Activated CD4-positive, CD25-positive, alpha-beta regulatory T cell treated with anti-CD3 and anti-CD28 coated beads, Interleukin-2, amount 50 U/mL, for 16 hours (primary cell): ENCODE measurements at regions not wholly inside any gene's neighbourhood (a gene's known extent, or its start where the extent isn't known, plus 50 kb on each side); places are given as distances from the start of the nearest gene placed in this dataset.

Experiments
- DNase-seq: peaks from one replicate; pipeline ENCODE4 v3.0.0-alpha.2; 2020; ENCODE audit warnings: low read depth, low spot score

DNA sequence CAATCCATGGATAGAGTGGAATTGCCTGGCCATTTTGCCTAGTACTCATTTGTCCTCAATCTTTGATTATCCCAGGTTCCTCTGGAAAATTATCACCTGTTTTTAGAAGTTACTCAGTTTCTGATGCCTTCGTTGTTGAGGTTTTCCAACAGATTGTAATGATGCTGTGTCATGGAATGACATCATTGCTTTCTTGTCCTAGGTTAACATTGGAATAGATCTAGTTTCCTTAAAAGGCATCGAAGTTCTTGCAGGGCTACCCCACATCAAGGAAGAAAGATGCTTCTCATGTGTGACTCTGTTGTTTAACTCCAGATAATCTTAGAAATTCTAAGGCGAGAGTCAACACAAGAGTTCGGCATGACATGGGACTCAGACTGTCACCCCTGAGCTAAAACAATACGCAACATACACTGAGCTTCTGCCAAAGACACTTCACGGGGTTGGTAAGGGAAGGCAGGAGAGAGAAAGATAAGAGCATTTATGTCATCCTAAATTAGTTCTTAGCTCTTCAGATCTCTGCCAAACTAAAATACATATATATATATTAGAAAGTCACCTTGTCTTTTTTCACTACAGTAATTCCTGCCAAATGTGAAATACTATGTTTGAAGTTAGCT is 293.2 kb upstream of the WWC1 start:
- DNase-seq: no peak

DNA sequence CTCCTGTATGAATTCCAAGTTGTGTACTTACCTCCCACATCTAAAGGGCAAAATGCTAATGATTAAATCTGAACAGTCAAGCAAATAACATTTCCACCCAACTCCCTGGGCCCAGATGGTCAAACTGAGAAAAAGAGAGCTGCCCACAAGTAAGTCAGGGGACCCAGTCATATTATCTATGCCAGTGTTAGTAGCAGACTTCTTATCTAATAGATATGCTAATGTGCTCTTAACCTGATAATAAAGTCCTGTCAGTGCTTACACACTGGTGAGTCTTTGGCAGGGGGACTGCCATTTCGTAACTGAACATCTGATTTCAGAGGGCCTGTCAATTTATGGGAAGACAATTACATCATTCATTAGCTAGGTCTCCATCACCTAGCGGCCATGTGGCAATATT is 292.3 kb upstream of the WWC1 start:
- DNase-seq: no peak

DNA sequence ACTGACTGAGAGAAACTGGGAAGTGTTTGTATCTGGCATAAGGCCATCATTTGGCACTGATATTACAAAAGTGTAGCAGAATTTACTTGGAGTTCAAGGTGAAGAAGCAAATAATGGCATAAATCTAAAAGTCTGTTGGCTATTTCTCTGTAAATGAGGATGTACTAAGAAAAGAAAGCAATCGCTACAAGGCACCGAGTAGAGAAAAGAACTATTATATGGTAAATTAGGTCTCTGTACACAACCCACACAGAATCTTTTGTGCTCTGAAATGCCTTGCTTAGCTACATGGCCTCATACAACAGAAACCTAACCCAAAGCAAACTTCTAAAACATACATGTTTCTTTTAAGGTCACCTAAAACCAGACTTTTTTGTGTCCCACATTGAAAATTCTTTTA is 290.1 kb upstream of the WWC1 start:
- no peak for DNase-seq

- no peak for DNase-seq
These were observed 289.3 kb upstream of the WWC1 start for GRCh38 chr5:168002116-168002515.

- DNase-seq: no peak
These were observed 286.4 kb upstream of the WWC1 start for GRCh38 chr5:168005093-168005492.

- no peak for DNase-seq
These were observed 285.5 kb upstream of the WWC1 start for GRCh38 chr5:168005936-168006335.

- DNase-seq: no peak
These were observed 284.9 kb upstream of the WWC1 start for GRCh38 chr5:168006456-168007130.

DNA sequence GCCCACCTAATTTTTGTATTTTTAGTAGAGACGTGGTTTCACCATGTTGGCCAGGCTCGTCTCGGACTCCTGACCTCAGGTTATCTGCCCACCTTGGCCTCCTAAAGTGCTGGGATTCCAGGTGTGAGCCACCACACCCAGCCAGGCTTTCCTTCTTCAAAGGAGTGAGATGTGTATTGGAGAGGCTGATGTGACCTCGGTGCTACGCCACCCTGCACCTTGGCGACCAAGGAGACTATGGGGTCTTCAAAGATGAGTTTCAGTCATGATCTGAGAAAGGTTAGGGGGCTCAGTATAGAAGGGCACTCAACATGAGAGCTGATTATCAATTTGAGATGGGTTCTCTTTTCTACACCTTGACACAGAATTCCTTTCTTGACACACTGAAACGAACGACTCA is 284.2 kb upstream of the WWC1 start:
- DNase-seq: no peak

GRCh38 chr5:168008555-168008954 is 282.9 kb upstream of the WWC1 start:
- no peak for DNase-seq

DNA sequence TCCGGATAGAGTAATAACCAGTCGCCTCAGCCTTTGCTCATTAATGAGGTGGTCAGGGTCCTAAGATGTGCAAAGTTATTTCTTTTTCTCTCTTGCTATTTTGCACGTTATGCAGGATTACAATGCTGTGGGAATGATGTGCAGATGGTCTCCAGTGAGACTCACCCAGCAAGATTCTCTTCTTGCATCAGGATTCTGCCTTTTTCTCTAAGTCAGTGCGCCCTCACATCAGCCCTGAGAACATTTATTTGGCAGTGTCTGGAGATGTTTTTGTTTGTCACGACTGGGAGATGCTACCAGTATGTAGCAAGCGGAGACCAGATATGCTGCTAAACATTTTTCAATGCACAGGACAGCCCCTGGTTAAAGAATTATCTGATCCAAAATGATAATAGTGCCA is 280.3 kb upstream of the WWC1 start:
- no peak for DNase-seq

- DNase-seq: no peak
These were observed 279.4 kb upstream of the WWC1 start for GRCh38 chr5:168012006-168012405.

DNA sequence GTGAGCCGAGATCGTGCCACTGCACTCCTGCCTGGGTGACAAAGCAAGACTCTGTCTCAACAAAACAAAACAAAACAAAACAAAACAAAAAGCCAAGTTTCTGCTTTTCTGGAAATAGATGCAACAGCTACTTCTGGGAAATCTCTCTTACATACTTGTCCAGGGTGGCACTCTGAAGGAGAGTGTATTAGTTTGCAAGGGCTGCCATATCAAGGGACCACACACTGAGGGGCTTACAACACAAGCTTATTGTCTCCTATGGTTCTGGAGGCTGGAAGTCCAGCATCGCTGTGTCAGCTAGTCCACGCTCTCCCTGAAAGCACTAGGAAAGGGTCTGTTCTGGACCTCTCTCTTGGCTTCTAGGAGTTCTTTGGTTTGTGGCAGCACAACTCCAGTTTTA is 277.9 kb upstream of the WWC1 start:
- DNase-seq: no peak

DNA sequence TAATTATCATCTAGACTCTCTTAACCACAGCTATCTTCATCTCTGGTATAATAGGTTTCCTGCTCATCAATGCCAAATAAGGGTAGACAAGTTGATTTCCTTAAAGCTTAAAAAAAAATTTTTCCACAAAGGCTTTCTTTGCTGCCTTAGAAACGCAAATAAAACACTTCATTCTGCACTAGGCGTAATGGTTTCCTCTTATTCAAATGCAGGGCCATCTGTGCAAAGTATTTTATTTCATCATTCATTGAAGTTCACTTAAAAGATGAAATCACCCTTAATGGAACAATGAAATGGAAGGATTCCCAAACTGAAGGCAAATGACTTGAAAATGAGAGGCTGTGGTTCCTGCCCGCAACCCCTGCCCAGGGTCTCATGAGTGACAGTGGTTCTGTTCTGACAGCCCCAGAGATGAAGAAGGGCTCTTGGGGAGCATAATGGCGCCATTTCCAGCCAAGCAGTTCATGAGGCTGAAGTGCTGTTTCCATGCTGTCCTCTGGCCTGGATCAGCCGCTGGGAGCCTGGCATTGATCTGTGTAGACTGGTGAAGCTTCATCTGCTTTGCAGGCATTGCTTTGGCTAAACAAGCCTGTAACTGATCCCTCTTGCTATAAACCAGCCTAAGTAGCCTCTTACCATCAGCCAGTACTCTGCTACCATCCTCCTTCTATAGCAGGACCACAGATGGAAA is 276.9 kb upstream of the WWC1 start:
- DNase-seq: no peak

DNA sequence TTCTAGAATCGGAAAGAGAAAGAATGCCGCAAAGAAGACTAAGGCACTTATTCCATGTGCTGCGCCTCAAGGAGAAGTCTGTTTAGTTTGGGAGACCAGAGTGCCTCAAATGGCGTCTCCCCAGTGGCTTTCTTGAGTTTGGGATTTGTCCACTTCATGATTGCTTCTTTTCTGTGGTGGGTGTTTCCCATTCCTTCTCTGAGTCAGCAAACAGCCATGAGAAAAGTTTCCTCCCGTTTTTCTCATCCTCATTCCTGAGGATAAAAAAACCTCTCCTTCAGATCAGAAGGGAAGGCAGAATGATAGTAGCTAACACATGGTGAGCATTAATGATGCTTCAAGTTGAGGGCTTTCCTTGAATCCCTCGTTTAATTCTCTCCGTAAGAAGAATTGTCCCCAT is 275.9 kb upstream of the WWC1 start:
- no peak for DNase-seq

GRCh38 chr5:168017313-168017712 is 274.1 kb upstream of the WWC1 start:
- no peak for DNase-seq

DNA sequence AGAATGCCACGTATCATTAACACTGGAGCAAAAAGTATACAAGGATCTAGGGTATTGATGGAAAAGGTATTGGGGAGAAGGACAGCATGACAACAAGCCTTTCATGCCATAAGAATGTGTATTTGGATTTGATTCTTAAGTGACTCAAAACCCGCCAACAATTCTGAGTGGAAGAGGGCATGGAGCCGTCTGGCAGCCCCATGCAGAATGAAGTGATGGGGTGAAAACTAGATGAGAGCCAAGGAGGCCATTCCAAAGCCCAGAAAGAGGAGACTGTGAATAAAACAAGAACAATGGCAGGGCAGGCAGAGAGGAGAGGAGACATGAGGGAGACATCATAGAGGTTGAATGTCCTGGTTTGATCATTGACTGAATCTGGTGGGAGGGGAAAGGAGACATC is 272.3 kb upstream of the WWC1 start:
- no peak for DNase-seq

GRCh38 chr5:168020542-168021294 is 270.7 kb upstream of the WWC1 start:
- DNase-seq: no peak

- no peak for DNase-seq
These were observed 268.8 kb upstream of the WWC1 start for GRCh38 chr5:168022446-168023169.

- no peak for DNase-seq
These were observed 268.3 kb upstream of the WWC1 start for GRCh38 chr5:168023191-168023590.

- no peak for DNase-seq
These were observed 267.1 kb upstream of the WWC1 start for GRCh38 chr5:168024306-168024705.

GRCh38 chr5:168027007-168027406 is 264.4 kb upstream of the WWC1 start:
- DNase-seq: no peak

- DNase-seq: no peak
These were observed 260.5 kb upstream of the WWC1 start for GRCh38 chr5:168030912-168031311.
